Ureter (tissue), 1 donor: ENCODE measurements at regions not wholly inside any gene's neighbourhood (a gene's known extent, or its start where the extent isn't known, plus 50 kb on each side); places are given as distances from the start of the nearest gene placed in this dataset.

Experiments
- DNase-seq: peaks from one replicate; pipeline ENCODE4 v3.0.0-alpha.2; 2020; ENCODE audit warnings: low spot score
- donor health status: DM: yes; HTN: yes; CAD: no.

GRCh38 chr11:111035746-111036145 lies 209.8 kb upstream of the POU2AF2 start:
- no peak for DNase-seq

- no peak for DNase-seq
Observed at GRCh38 chr11:111026241-111026640, 219.3 kb upstream of the POU2AF2 start.

GRCh38 chr11:111021131-111021530 lies 224.4 kb upstream of the POU2AF2 start:
- no peak for DNase-seq

GRCh38 chr11:111019871-111020670 lies 225.5 kb upstream of the POU2AF2 start:
- DNase-seq, result no peak

- DNase-seq, result no peak
Observed at GRCh38 chr11:111019451-111019850, 226.1 kb upstream of the POU2AF2 start.

- DNase-seq, result no peak
Observed at GRCh38 chr11:111018566-111018965, 227.0 kb upstream of the POU2AF2 start.

GRCh38 chr11:111012491-111012890 lies 233.0 kb upstream of the POU2AF2 start:
- no peak for DNase-seq

- no peak for DNase-seq
Observed at GRCh38 chr11:111011275-111011594, 234.3 kb upstream of the POU2AF2 start.

GRCh38 chr11:111010391-111011274 lies 234.9 kb upstream of the POU2AF2 start:
- DNase-seq, result no peak

GRCh38 chr11:111006227-111006626 lies 239.3 kb upstream of the POU2AF2 start:
- no peak for DNase-seq

GRCh38 chr11:111001986-111002611 lies 243.4 kb upstream of the POU2AF2 start:
- DNase-seq, result no peak

GRCh38 chr11:111001081-111001430 lies 244.5 kb upstream of the POU2AF2 start:
- DNase-seq, result no peak

GRCh38 chr11:111000400-111001080 lies 245.0 kb upstream of the POU2AF2 start:
- no peak for DNase-seq

GRCh38 chr11:110992481-110992880 lies 253.0 kb upstream of the POU2AF2 start:
- DNase-seq, result no peak

GRCh38 chr11:110991661-110992355 lies 253.7 kb upstream of the POU2AF2 start:
- DNase-seq, result no peak

GRCh38 chr11:110990311-110990710 lies 255.2 kb upstream of the POU2AF2 start:
- DNase-seq, result no peak

GRCh38 chr11:110989428-110990133 lies 255.9 kb upstream of the POU2AF2 start:
- DNase-seq, result peak; percentile 48

- no peak for DNase-seq
Observed at GRCh38 chr11:110988671-110989070, 256.9 kb upstream of the POU2AF2 start.

GRCh38 chr11:110986016-110986415 lies 259.5 kb upstream of the POU2AF2 start:
- no peak for DNase-seq

GRCh38 chr11:110985547-110985946 lies 260.0 kb upstream of the POU2AF2 start:
- DNase-seq, result no peak

GRCh38 chr11:110984693-110985092 lies 260.8 kb upstream of the POU2AF2 start:
- DNase-seq, result no peak
